NCI-H2081 (cell line): ENCODE measurements at regions not wholly inside any gene's neighbourhood (a gene's known extent, or its start where the extent isn't known, plus 50 kb on each side); places are given as distances from the start of the nearest gene placed in this dataset.

Source experiments
- DNase-seq, 2 experiments: peaks; one replicate each; lab custom pipeline; 2025; lab: John Stamatoyannopoulos, UW

GRCh38 chr12:76611533-76611932, 52.0 kb upstream of the OSBPL8 start:
- no peak for DNase-seq

- no peak for DNase-seq
Observed at GRCh38 chr12:76614364-76614763, 54.8 kb upstream of the OSBPL8 start.

- DNase-seq: no peak
Observed at GRCh38 chr12:76618031-76618430, 58.5 kb upstream of the OSBPL8 start.

- peak; percentile 69 to 77 for DNase-seq
Observed at GRCh38 chr12:76621582-76622024, 62.0 kb upstream of the OSBPL8 start.

GRCh38 chr12:76622351-76622750, 62.8 kb upstream of the OSBPL8 start:
- no peak for DNase-seq

- DNase-seq: no peak
Observed at GRCh38 chr12:76622915-76623314, 63.3 kb upstream of the OSBPL8 start.

GRCh38 chr12:76623931-76624330, 64.4 kb upstream of the OSBPL8 start:
- peak in 1 of 2 experiments; percentile 35 for DNase-seq

GRCh38 chr12:76627346-76628135, 68.0 kb upstream of the OSBPL8 start:
- no peak for DNase-seq

GRCh38 chr12:76628745-76629144, 69.2 kb upstream of the OSBPL8 start:
- no peak for DNase-seq

- DNase-seq: no peak
Observed at GRCh38 chr12:76631741-76632140, 72.2 kb upstream of the OSBPL8 start.

- DNase-seq: no peak
Observed at GRCh38 chr12:76633415-76633814, 73.8 kb upstream of the OSBPL8 start.

- no peak for DNase-seq
Observed at GRCh38 chr12:76634133-76634532, 74.6 kb upstream of the OSBPL8 start.

- DNase-seq: no peak
Observed at GRCh38 chr12:76636121-76636692, 76.6 kb upstream of the OSBPL8 start.

- no peak for DNase-seq
Observed at GRCh38 chr12:76637807-76638206, 78.2 kb upstream of the OSBPL8 start.

- DNase-seq: no peak
Observed at GRCh38 chr12:76639646-76640045, 80.1 kb upstream of the OSBPL8 start.

GRCh38 chr12:76641073-76641472, 81.5 kb upstream of the OSBPL8 start:
- DNase-seq: no peak

GRCh38 chr12:76641961-76642360, 82.4 kb upstream of the OSBPL8 start:
- DNase-seq: no peak

- DNase-seq: no peak
Observed at GRCh38 chr12:76643438-76643837, 83.9 kb upstream of the OSBPL8 start.

- DNase-seq: no peak
Observed at GRCh38 chr12:76644950-76645349, 85.4 kb upstream of the OSBPL8 start.

GRCh38 chr12:76645934-76646333, 86.4 kb upstream of the OSBPL8 start:
- no peak for DNase-seq

GRCh38 chr12:76646366-76646765, 86.8 kb upstream of the OSBPL8 start:
- no peak for DNase-seq

GRCh38 chr12:76649099-76649498, 89.5 kb upstream of the OSBPL8 start:
- no peak for DNase-seq

- no peak for DNase-seq
Observed at GRCh38 chr12:76652402-76652801, 92.8 kb upstream of the OSBPL8 start.

- no peak for DNase-seq
Observed at GRCh38 chr12:76653342-76653741, 93.8 kb upstream of the OSBPL8 start.
